ENCODE measurements at regions not wholly inside any gene's neighbourhood (a gene's known extent, or its start where the extent isn't known, plus 50 kb on each side); places are given as distances from the start of the nearest gene placed in this dataset.

DNA sequence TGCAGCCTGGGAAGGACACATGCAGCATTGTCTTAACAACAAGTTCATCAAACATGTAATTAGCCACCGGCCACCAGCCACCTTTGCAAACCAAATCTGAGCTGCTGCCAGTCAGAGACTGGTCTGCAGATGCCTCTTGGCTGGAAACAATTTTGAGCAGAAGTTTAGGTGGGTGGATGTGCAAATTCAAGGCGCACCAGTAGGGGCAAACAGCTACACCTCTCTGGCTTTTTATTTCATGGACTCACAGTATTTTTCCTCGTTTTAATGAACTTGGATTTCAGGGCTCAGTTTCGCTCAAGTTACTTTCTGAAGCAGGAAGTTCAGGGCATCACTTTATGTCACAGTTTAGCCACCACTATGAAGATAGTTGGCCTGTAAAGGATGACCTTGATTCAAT, 94.3 kb downstream of the OTX2 start:
- TF ChIP-seq, protein P1, sequence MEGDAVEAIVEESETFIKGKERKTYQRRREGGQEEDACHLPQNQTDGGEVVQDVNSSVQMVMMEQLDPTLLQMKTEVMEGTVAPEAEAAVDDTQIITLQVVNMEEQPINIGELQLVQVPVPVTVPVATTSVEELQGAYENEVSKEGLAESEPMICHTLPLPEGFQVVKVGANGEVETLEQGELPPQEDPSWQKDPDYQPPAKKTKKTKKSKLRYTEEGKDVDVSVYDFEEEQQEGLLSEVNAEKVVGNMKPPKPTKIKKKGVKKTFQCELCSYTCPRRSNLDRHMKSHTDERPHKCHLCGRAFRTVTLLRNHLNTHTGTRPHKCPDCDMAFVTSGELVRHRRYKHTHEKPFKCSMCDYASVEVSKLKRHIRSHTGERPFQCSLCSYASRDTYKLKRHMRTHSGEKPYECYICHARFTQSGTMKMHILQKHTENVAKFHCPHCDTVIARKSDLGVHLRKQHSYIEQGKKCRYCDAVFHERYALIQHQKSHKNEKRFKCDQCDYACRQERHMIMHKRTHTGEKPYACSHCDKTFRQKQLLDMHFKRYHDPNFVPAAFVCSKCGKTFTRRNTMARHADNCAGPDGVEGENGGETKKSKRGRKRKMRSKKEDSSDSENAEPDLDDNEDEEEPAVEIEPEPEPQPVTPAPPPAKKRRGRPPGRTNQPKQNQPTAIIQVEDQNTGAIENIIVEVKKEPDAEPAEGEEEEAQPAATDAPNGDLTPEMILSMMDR (conservative IDR thresholded peaks at IDR 0.05; ENCODE audit: low read depth, low read length) = no peak
- TF ChIP-seq CEBPB (IDR thresholded peaks at IDR 0.05; ENCODE audit: low read depth, low read length) (no peak), RAD21 (IDR thresholded peaks at IDR 0.05; ENCODE audit: low read length) (no peak), RCOR1 (IDR thresholded peaks at IDR 0.05; ENCODE audit: insufficient replicate concordance, low read length) (no peak), POLR2A (IDR thresholded peaks at IDR 0.05; ENCODE audit: low read depth, low read length) (no peak), CHD1 (IDR thresholded peaks at IDR 0.05; ENCODE audit: low read depth, low read length) (no peak)

All from IMR-90 (cell line).